ENCODE measurements at regions not wholly inside any gene's neighbourhood (a gene's known extent, or its start where the extent isn't known, plus 50 kb on each side); places are given as distances from the start of the nearest gene placed in this dataset.
A peak's percentile ranks its signal among the peaks of the same experiment; 100 is the strongest.

DNA sequence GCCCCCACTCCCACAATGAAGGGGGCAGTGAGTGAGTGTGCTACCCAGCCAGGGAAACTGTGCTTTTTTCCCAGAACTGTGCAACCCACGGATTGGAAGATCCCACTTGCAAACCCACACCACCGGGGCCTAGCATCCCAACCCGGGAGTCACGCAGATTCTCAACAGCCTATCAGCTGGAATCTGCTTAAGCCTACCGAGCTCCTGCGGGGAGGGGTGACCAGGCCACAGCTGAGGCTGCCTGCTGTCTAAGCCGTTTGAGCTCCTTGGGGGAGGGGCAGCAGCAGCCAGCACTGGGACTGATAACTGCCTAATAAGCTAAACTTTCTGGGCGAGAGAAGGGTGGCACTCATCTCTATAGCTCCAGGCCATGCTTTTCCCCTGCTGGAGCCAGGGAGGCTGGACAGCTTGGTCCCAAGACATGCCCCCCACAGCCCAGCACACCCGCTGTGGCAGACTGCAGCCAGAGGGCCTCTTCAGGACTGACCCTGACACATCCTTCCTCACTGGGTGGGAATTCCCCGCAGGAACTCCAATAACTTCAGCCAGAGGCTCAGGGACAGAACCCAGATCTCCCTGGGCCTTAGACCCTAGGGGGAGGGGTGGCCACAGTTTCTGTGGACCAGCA lies 161.3 kb upstream of the MAGEB18 start:
- Histone ChIP-seq H2AFZ (replicated peaks) (no peak overlapping the region), H3K9ac (no peak overlapping the region), H4K20me1 (ENCODE audit: low read depth) (no peaks in the 10 kb centered on the region), H3K4me1 (no peaks in the 10 kb centered on the region), H3K9me3 (ENCODE audit: low read depth) (peaks cover 9% of the 10 kb centered on the region), H3K4me2 (no peak overlapping the region), H3K27me3 (no peaks in the 10 kb centered on the region), H3F3A (ENCODE audit: low read depth) (no peaks in the 10 kb centered on the region), H3K36me3 (no peaks in the 10 kb centered on the region), H3K79me2 (ENCODE audit: low read depth) (no peaks in the 10 kb centered on the region), H3K27ac (no peak overlapping the region), H3K4me3 (no peak overlapping the region)
- Mint-ChIP-seq H3K27me3 (ENCODE audit: insufficient read depth, low read depth) (peaks cover 2% of the 10 kb centered on the region), H3K9me3 (peaks cover 10% of the 10 kb centered on the region), H3K4me3 (no peak overlapping the region), H3K27ac (no peak overlapping the region), H3K4me1 (no peaks in the 10 kb centered on the region), H3K36me3 (no peaks in the 10 kb centered on the region)
- peak; percentile 62 for DNase-seq (ENCODE audit: low spot score)
- TF ChIP-seq EZH2phosphoT487 (IDR thresholded peaks at IDR 0.05) (no peak), EZH2 (IDR thresholded peaks at IDR 0.05) (no peak)
- TF ChIP-seq, protein P1, sequence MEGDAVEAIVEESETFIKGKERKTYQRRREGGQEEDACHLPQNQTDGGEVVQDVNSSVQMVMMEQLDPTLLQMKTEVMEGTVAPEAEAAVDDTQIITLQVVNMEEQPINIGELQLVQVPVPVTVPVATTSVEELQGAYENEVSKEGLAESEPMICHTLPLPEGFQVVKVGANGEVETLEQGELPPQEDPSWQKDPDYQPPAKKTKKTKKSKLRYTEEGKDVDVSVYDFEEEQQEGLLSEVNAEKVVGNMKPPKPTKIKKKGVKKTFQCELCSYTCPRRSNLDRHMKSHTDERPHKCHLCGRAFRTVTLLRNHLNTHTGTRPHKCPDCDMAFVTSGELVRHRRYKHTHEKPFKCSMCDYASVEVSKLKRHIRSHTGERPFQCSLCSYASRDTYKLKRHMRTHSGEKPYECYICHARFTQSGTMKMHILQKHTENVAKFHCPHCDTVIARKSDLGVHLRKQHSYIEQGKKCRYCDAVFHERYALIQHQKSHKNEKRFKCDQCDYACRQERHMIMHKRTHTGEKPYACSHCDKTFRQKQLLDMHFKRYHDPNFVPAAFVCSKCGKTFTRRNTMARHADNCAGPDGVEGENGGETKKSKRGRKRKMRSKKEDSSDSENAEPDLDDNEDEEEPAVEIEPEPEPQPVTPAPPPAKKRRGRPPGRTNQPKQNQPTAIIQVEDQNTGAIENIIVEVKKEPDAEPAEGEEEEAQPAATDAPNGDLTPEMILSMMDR (IDR thresholded peaks at IDR 0.05) = no peak

DNA sequence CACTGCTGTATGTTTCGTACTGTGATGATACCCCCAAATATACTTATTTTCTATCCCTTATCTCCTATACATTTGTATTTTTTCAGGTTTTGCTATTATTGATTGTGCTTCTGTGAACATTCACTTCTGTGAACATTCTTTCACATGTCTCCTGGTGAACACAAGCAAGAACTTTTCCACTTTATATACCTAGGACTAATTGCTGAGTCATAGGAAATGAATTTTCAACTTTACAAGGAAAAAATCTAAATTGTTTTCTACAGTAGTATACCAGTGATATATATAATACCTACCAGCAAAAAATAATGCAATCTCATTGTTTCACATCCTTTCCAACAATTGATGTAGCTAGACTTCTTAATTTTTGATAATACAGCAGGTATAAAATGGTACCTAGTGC lies 139.5 kb upstream of the MAGEB18 start:
- no peak overlapping the region for H3K4me3 ChIP-seq
- Mint-ChIP-seq H3K4me1 (no peaks in the 10 kb centered on the region), H3K9me3 (peaks cover 3% of the 10 kb centered on the region)

DNA sequence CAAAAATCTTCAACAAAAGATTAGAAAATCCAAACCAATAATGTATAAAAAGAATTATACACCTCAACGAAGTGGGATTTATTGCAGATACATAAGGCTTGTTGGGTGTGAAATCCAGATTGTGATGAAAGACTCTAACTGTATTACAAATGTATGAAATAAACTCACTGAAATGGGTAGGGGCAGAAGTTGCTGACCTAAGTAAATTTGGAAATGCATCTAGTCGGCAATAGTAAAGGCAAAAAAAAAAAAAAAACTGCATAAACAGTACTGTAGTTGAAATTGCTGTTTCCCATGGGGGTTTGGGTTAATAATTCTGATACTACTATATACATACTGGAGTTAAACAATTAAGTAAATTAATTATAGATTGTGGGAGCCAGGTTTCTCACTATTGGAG lies 130.7 kb upstream of the MAGEB18 start:
- Mint-ChIP-seq H3K9me3 (peaks cover 2% of the 10 kb centered on the region), H3K27ac (no peak overlapping the region)

More for the DNA sequence above, 139.5 kb upstream of the MAGEB18 start:
- H2AFZ ChIP-seq (replicated peaks) = no peak overlapping the region
- H3K9ac ChIP-seq = no peak overlapping the region
- Mint-ChIP-seq H3K36me3 (no peaks in the 10 kb centered on the region), H3K27me3 (ENCODE audit: insufficient read depth, low read depth) (no peaks in the 10 kb centered on the region), H3K27ac (no peak overlapping the region), H3K4me3 (no peak overlapping the region)
- TF ChIP-seq EZH2 (IDR thresholded peaks at IDR 0.05) (no peak), EZH2phosphoT487 (IDR thresholded peaks at IDR 0.05) (no peak)
- TF ChIP-seq, protein P1 (IDR thresholded peaks at IDR 0.05) = no peak
- no peak overlapping the region for H3K27ac ChIP-seq
- no peaks in the 10 kb centered on the region for H4K20me1 ChIP-seq (ENCODE audit: low read depth)
- DNase-seq (ENCODE audit: low spot score) = no peak
- no peaks in the 10 kb centered on the region for H3K27me3 ChIP-seq
- no peaks in the 10 kb centered on the region for H3K36me3 ChIP-seq
- H3K9me3 ChIP-seq (ENCODE audit: low read depth) = no peaks in the 10 kb centered on the region
- H3K4me2 ChIP-seq = no peak overlapping the region
- H3K79me2 ChIP-seq (ENCODE audit: low read depth) = no peaks in the 10 kb centered on the region
- H3K4me1 ChIP-seq = no peaks in the 10 kb centered on the region
- no peaks in the 10 kb centered on the region for H3F3A ChIP-seq (ENCODE audit: low read depth)

More for the DNA sequence above, 130.7 kb upstream of the MAGEB18 start:
- Histone ChIP-seq H2AFZ (replicated peaks) (no peak overlapping the region), H3K36me3 (no peaks in the 10 kb centered on the region), H3K27me3 (no peaks in the 10 kb centered on the region), H4K20me1 (ENCODE audit: low read depth) (no peaks in the 10 kb centered on the region), H3F3A (ENCODE audit: low read depth) (no peaks in the 10 kb centered on the region), H3K9me3 (ENCODE audit: low read depth) (no peaks in the 10 kb centered on the region), H3K27ac (no peak overlapping the region), H3K9ac (no peak overlapping the region), H3K4me3 (no peak overlapping the region), H3K79me2 (ENCODE audit: low read depth) (no peaks in the 10 kb centered on the region), H3K4me1 (no peaks in the 10 kb centered on the region), H3K4me2 (no peak overlapping the region)
- H3K4me3 Mint-ChIP-seq = no peak overlapping the region
- no peak for DNase-seq (ENCODE audit: low spot score)
- TF ChIP-seq, protein P1 (IDR thresholded peaks at IDR 0.05) = no peak
- TF ChIP-seq EZH2 (IDR thresholded peaks at IDR 0.05) = no peak
- TF ChIP-seq EZH2phosphoT487 (IDR thresholded peaks at IDR 0.05) = no peak
- H3K4me1 Mint-ChIP-seq = no peaks in the 10 kb centered on the region
- H3K36me3 Mint-ChIP-seq = no peaks in the 10 kb centered on the region
- no peaks in the 10 kb centered on the region for H3K27me3 Mint-ChIP-seq (ENCODE audit: insufficient read depth, low read depth)
